ENCODE measurements at regions not wholly inside any gene's neighbourhood (a gene's known extent, or its start where the extent isn't known, plus 50 kb on each side); places are given as distances from the start of the nearest gene placed in this dataset.

- TF ChIP-seq, protein P1, sequence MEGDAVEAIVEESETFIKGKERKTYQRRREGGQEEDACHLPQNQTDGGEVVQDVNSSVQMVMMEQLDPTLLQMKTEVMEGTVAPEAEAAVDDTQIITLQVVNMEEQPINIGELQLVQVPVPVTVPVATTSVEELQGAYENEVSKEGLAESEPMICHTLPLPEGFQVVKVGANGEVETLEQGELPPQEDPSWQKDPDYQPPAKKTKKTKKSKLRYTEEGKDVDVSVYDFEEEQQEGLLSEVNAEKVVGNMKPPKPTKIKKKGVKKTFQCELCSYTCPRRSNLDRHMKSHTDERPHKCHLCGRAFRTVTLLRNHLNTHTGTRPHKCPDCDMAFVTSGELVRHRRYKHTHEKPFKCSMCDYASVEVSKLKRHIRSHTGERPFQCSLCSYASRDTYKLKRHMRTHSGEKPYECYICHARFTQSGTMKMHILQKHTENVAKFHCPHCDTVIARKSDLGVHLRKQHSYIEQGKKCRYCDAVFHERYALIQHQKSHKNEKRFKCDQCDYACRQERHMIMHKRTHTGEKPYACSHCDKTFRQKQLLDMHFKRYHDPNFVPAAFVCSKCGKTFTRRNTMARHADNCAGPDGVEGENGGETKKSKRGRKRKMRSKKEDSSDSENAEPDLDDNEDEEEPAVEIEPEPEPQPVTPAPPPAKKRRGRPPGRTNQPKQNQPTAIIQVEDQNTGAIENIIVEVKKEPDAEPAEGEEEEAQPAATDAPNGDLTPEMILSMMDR (IDR thresholded peaks at IDR 0.05), result no peak
- no peak for TF ChIP-seq POLR2A (IDR thresholded peaks at IDR 0.05)
Measured at GRCh38 chr1:87730274-87731216, 401.9 kb downstream of the LMO4 start.
